RKO (cell line): ENCODE measurements at regions not wholly inside any gene's neighbourhood (a gene's known extent, or its start where the extent isn't known, plus 50 kb on each side); places are given as distances from the start of the nearest gene placed in this dataset.
"Not testable (repeated sequence)": the region's sequence is repeated elsewhere in the genome, so short reads cannot be mapped to it uniquely, and the experiment has no call there.

Experiments
- DNase-seq: peaks from one replicate; pipeline ENCODE4 v3.0.0-alpha.2; 2016; ENCODE audit warnings: low spot score

DNA sequence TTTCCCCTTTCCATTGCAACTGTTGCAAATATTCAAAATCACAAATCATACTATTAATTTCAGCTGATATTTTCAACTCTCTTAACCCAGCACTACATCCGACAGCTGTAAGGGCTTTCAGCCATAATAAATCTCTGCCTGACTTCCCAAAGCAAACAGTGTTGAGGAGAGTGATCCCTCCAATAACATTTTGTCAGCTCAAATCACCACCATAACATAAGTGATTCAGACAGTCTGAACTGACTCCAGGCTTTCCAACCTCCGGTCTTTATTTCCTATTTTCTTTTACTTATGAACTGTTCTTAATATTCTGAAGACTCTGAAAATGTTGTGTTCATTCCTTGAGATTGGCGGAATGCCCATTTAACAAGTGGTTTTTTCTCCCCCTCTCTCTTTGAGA lies 1085.9 kb downstream of the GATA3 start:
- no peak for DNase-seq

DNA sequence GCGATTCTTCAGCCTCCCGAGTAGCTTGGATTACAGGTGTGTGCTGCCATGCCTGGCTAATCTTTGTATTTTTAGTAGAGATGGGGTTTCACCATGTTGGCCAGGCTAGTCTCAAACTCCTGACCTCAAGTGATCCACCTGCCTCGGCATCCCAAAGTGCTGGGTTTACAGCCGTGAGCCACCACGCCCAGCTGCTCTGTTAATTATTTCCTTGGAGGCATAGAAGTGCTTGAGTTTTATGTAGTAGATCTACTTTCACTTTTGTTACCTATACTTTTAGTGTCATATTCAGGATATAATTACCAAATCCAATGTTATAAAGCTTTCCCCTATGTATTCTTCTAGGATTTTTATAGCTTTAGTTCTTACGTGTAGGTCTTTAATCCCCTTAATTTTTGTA lies 1093.0 kb downstream of the GATA3 start:
- no peak for DNase-seq

DNA sequence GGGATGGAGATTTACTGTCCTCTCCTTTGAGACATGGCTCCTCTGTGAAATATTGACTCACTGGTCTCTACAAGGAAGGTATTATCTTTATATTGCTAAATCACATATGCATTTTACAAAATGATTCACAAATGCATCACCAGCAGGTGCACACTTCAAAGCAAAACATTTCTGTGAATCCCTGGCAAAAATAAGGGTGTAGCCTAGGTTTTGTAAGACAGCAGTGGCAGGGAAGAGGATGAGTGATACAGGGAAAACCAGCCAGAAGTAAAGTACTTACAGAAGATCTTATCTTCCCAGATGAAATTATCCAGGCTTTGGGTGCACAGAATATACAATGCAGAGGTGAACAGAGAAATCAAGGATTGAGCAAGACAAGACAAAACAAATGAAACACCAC lies 1094.6 kb downstream of the GATA3 start:
- DNase-seq: no peak

GRCh38 chr10:9153057-9153456 lies 1098.6 kb downstream of the GATA3 start:
- not testable (repeated sequence) for DNase-seq

DNA sequence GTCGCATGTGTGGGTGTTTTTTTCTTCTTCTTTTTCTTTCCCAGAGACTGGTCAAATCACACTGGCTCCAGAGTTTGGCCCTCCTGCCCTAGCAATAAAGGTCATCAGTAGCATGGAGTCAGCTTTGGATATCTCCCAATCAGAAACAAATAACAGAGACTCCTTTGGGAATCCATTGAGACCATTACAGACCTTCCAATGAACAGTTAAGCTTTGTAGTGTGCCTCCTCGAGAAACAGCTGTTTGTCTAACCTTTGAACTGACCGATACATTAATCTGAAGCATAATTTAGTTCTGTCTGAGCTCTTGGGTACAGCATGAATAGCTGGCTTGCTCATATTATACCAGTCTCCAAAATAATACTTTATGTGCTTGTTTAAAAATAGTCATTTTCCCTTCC lies 1103.2 kb downstream of the GATA3 start:
- no peak for DNase-seq

DNA sequence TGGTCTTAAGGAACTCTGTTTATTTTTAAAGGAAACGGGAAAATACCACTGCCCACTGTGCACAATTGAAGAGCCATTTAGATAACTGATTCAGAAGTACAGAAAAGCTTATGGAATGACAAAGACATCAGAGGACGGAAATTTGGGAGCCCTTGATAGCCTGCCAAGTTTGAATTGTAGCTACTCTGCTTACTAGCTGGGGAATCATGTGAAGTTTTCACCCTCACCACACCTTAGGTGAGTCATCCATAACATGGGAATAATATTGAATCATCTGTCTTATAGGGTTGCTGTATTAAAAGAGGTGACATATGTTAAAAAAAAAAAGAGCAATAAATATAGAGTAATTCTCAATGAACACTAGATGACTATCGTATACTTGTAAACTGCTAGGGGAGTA lies 1104.2 kb downstream of the GATA3 start:
- DNase-seq: no peak

- DNase-seq: no peak
Measured at GRCh38 chr10:9160275-9160674, 1105.8 kb downstream of the GATA3 start.

GRCh38 chr10:9163699-9164098 lies 1109.2 kb downstream of the GATA3 start:
- no peak for DNase-seq

GRCh38 chr10:9166770-9167169 lies 1112.3 kb downstream of the GATA3 start:
- no peak for DNase-seq

DNA sequence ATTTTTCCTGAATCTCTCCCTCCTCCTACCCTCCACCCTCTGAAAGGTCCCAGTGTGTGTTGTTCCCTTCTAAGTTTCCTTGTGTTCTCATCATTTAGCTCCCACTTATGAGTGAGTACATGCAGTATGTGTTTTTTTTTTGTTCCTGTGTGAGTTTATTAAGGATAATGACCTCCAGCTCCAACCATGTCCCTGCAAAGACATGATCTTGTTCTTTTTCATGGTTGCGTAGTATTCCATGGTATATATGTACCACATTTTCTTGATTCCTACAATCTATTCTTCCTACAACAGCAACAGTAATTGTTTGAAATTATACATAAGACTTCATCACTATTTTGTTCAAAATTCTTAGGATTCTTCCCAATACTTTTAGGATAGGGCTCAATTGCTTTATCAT lies 1117.8 kb downstream of the GATA3 start:
- no peak for DNase-seq

DNA sequence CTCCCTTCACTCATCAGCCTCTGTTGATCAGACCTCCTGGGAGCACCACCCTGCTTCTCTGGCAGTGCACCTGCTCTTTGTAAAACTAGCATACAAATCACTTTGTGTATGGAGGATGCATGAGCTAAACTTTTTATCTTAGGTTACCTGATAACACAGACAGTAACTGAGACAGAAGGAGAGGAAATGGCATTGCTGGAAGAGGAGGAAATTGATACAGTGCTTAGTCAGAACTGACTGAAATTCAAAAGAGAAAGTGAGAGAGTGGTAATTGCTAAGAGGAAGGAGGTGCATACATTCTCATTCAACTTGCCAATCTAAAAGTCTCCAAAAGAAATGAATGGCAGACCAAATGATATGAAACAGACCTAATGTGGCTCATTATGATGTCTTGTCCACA lies 1120.7 kb downstream of the GATA3 start:
- DNase-seq: no peak

GRCh38 chr10:9183197-9183880 lies 1128.9 kb downstream of the GATA3 start:
- not testable (repeated sequence) for DNase-seq

DNA sequence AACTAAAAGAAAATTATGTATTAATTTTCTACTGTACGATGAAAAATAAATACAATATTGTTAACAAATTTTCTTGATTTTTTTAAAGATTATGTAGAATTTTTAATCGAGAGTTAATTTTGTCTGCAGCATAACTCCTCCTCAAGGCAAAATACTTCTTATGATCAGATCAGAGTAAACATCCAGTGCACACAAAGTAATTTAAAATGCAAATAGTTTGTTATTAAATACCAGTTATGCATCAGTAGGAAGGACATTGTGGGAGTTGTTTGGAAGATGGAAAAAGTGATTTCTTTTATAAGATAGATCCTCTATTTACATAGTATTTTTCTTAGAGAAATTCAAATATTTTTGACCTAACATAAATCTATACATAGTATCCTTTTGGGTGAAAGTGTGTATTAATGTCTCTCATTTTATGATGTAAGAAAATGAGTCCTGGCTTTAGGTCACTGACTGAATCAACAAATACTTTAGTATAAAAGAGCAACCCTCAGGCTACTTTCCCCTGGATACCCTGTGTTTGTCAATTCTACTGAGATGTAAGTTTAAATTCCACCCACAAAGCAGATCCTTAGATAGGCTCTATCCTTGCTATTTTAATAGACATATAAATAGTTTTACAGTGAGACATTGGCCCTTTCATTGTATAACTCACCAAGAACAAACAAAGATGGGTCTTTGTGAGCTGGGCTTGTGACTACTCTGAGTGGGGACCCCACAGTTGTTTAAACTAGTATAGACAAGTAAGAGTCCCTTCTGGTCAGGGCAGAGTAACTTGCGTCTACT lies 1133.7 kb downstream of the GATA3 start:
- peak; percentile 9 for DNase-seq

DNA sequence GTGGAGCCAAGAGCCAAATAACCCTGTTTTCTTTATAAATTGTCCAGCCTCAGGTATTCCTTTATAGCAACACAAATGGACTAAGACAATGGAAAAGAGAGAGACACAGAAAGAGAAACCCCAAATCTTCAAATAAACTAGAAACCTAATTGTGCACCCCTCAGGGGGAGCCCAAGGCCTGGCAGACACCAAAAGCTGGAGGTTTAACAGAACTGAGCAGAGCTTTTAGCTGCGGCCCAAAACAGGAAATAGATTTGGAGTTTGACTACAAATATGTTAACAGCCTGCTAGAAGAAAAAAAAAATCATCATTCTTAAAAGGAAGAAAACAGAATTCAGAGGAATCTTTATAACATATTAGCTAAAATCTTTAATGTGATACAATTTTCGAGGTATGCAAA lies 1135.0 kb downstream of the GATA3 start:
- DNase-seq: no peak

DNA sequence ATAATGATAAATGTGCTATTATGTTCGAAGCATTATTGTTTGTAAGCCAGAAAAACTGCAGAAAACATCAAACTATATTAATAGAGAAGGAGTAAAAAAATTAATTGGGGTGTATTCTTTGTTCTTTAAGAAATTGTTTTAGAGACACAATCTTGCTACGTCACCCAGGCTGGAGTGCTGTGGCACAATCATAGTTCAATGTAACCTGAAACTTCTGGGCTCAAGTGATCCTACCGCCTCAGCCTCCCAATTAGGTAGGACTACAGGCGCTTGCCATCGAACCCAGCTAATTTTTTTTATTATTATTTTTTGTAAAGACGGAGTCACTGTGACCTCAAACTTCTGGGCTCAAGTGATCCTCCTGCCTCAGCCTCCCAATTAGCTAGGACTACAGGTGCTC lies 1138.6 kb downstream of the GATA3 start:
- no peak for DNase-seq

- DNase-seq: no peak
Measured at GRCh38 chr10:9195385-9195784, 1140.9 kb downstream of the GATA3 start.

- peak; percentile 28 for DNase-seq
Measured at GRCh38 chr10:9198611-9199010, 1144.1 kb downstream of the GATA3 start.

- no peak for DNase-seq
Measured at GRCh38 chr10:9205558-9205957, 1151.1 kb downstream of the GATA3 start.

DNA sequence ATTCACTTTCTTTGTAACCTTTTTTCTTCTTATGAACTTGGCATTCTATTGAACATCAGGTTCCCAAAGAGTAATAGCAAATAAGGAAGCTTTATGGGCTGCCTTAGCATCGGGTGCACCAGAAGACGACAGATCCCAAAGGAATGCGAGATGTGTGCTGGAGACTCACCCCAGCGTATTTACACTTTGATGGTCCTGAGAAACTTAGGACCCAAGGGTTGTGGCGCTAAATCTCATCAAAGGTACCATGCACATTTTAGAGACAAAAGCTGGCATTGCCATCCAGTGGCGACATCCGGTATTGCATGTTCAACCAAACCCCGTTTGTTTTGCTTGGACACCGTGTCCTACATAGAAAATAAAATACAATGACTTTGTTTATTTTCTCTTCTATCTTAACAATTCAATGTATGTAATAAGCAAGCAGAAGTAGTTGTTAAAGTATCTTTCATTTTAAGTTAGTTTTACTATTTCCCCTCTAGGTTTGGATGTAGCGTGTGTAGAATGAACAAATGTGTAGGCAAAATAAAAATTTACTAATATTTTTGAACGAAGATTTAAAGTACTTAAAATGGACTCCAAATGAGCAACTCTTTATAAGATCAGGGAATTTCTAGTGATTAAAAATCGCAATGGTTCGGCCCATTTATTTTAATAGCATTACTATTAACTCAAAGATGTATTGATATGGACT lies 1154.8 kb downstream of the GATA3 start:
- DNase-seq: peak; percentile 67

GRCh38 chr10:9211228-9211627 lies 1156.7 kb downstream of the GATA3 start:
- peak; percentile 38 for DNase-seq

GRCh38 chr10:9214618-9215017 lies 1160.1 kb downstream of the GATA3 start:
- DNase-seq: no peak

GRCh38 chr10:9215121-9215520 lies 1160.6 kb downstream of the GATA3 start:
- no peak for DNase-seq

DNA sequence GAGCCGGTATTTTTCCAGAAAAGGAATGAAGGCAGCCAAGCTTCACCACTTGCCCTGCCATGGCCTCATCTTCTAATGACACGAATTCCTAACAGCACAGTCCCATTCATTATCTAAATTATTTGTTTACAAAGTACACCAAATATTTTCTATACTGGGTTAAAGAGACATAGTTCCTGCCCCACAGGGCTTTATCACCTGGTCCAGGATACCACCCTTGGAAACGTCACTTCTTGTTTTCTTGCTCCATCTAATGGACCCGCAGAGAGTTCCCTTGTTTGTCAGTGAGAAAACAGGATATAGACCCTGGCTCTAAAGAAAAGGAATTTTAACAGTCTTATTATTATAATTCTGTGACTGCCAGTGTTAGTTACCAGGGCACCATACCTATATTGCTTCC lies 1165.4 kb downstream of the GATA3 start:
- no peak for DNase-seq
